ENCODE measurements at regions not wholly inside any gene's neighbourhood (a gene's known extent, or its start where the extent isn't known, plus 50 kb on each side); places are given as distances from the start of the nearest gene placed in this dataset.

- no peak overlapping the region for H3K27ac ChIP-seq
- TF ChIP-seq CTCF (IDR thresholded peaks at IDR 0.05), result no peak
These were observed 809.2 kb downstream of the USP25 start for GRCh38 chr21:16538936-16539440.

GRCh38 chr21:16540966-16541727 is 811.4 kb downstream of the USP25 start:
- intact Hi-C loops (cut with DNase I), result no loop called here
- ATAC-seq, result no peak
- TF ChIP-seq CTCF (IDR thresholded peaks at IDR 0.05), result no peak

More at GRCh38 chr21:16538936-16539440, 809.2 kb downstream of the USP25 start:
- Histone ChIP-seq H3K27me3 (no peaks in the 10 kb centered on the region), H3K4me1 (no peaks in the 10 kb centered on the region), H3K36me3 (no peaks in the 10 kb centered on the region), H3K9me3 (no peaks in the 10 kb centered on the region), H3K4me3 (no peak overlapping the region)
- intact Hi-C loops (cut with DNase I), result no loop called here
- no peak for ATAC-seq
- no peak for DNase-seq

GRCh38 chr21:16550118-16550517 is 820.3 kb downstream of the USP25 start:
- no peaks in the 10 kb centered on the region for H3K9me3 ChIP-seq
- H3K36me3 ChIP-seq, result no peaks in the 10 kb centered on the region
- H3K27ac ChIP-seq, result no peak overlapping the region
- no peak for ATAC-seq
- H3K27me3 ChIP-seq, result no peaks in the 10 kb centered on the region
- no peak for DNase-seq
- no peaks in the 10 kb centered on the region for H3K4me1 ChIP-seq
- intact Hi-C loops (cut with DNase I), result no loop called here
- no peak overlapping the region for H3K4me3 ChIP-seq
- TF ChIP-seq CTCF (IDR thresholded peaks at IDR 0.05), result no peak

More at GRCh38 chr21:16540966-16541727, 811.4 kb downstream of the USP25 start:
- no peaks in the 10 kb centered on the region for H3K9me3 ChIP-seq
- H3K4me1 ChIP-seq, result no peaks in the 10 kb centered on the region
- DNase-seq, result no peak
- no peaks in the 10 kb centered on the region for H3K36me3 ChIP-seq
- H3K27ac ChIP-seq, result no peak overlapping the region
- no peak overlapping the region for H3K4me3 ChIP-seq
- H3K27me3 ChIP-seq, result no peaks in the 10 kb centered on the region

GRCh38 chr21:16550917-16551741 is 821.3 kb downstream of the USP25 start:
- ATAC-seq (no peak), DNase-seq (no peak)
- H3K36me3 ChIP-seq, result no peaks in the 10 kb centered on the region
- H3K4me3 ChIP-seq, result no peak overlapping the region
- intact Hi-C loops (cut with DNase I), result no loop called here
- no peak overlapping the region for H3K27ac ChIP-seq
- no peak for TF ChIP-seq CTCF (IDR thresholded peaks at IDR 0.05)
- no peaks in the 10 kb centered on the region for H3K9me3 ChIP-seq
- no peaks in the 10 kb centered on the region for H3K4me1 ChIP-seq
- no peaks in the 10 kb centered on the region for H3K27me3 ChIP-seq

GRCh38 chr21:16552880-16553279 is 823.1 kb downstream of the USP25 start:
- Histone ChIP-seq H3K4me3 (no peak overlapping the region), H3K9me3 (no peaks in the 10 kb centered on the region), H3K36me3 (no peaks in the 10 kb centered on the region), H3K27me3 (no peaks in the 10 kb centered on the region), H3K27ac (no peak overlapping the region), H3K4me1 (no peaks in the 10 kb centered on the region)
- intact Hi-C loops (cut with DNase I), result no loop called here
- TF ChIP-seq CTCF (IDR thresholded peaks at IDR 0.05), result no peak
- ATAC-seq (no peak), DNase-seq (no peak)
